HEK293 (cell line): ENCODE measurements at regions not wholly inside any gene's neighbourhood (a gene's known extent, or its start where the extent isn't known, plus 50 kb on each side); places are given as distances from the start of the nearest gene placed in this dataset.

Experiments
- CTCF ChIA-PET: fragments of 350-600 bp; formaldehyde crosslinking; extraction: SDS; loops from one replicate; lab custom pipeline; 2021; ENCODE audit warnings: antibody characterized with exemption; lab: Yijun Ruan, JAX
- POLR2A ChIA-PET: fragments of 300-600 bp; formaldehyde crosslinking; extraction: SDS; loops from one replicate; lab custom pipeline; 2020; ENCODE audit warnings: antibody characterized with exemption, inconsistent platforms; lab: Yijun Ruan, JAX
- H3K27ac ChIP-seq: fragments of 200-500 bp; sonication (Bioruptor generic); 2 replicates; pipeline ENCODE4 v1.5.1; 2014; ENCODE audit warnings: low read depth, low read length, control low read depth, inconsistent platforms; ENCODE audit errors: extremely low read depth
- H3K36me3 ChIP-seq, 2 experiments: fragments of 200-500 bp in 1 of 2; sonication (Bioruptor generic) in 1 of 2; 1 replicate in 1 of 2; 2 replicates in 1 of 2; pipeline ENCODE4 v1.5.1; 2014 to 2017; ENCODE audit warnings: inconsistent platforms in 2 of 2, low read length in 2 of 2; ENCODE audit not compliant: control insufficient read depth in 2 of 2, insufficient read depth in 1 of 2
- H3K4me1 ChIP-seq: fragments of 200-500 bp; sonication (Bioruptor generic); 2 replicates; pipeline ENCODE4 v1.5.1; 2014; ENCODE audit warnings: mild to moderate bottlenecking, low read length, inconsistent platforms; ENCODE audit not compliant: control insufficient read depth, insufficient read depth
- H3K4me3 ChIP-seq: 2 replicates; pipeline ENCODE4 v1.5.1; 2011; ENCODE audit warnings: low read depth, mild to moderate bottlenecking, control low read depth, low read length, moderate library complexity
- H3K9me3 ChIP-seq: fragments of 200-500 bp; sonication (Bioruptor generic); 2 replicates; pipeline ENCODE4 v1.5.1; 2014; ENCODE audit warnings: low read depth, low read length, inconsistent platforms; ENCODE audit not compliant: control insufficient read depth, insufficient read depth
- BCL11B ChIP-seq: fragments of 450-650 bp; formaldehyde crosslinking; IDR thresholded peaks from 2 replicates; pipeline ENCODE4 v1.5.1; 2016; ENCODE audit warnings: low read depth, missing biosample characterization, missing genetic modification characterization
- GFI1B ChIP-seq: fragments of 450-650 bp; formaldehyde crosslinking; IDR thresholded peaks from 2 replicates; pipeline ENCODE4 v1.5.1; 2016; ENCODE audit warnings: missing biosample characterization, missing genetic modification characterization
- HOXC10 ChIP-seq: sonication (generic); formaldehyde crosslinking; IDR thresholded peaks from 2 replicates; pipeline ENCODE4 v1.8.1; 2023; ENCODE audit warnings: mild to moderate bottlenecking, missing genetic modification reagents
- IKZF3 ChIP-seq: fragments of 450-650 bp; IDR thresholded peaks from 2 replicates; pipeline ENCODE4 v1.5.0; 2018; ENCODE audit warnings: missing biosample characterization, mild to moderate bottlenecking, missing genetic modification characterization, moderate library complexity
- MZF1 ChIP-seq: fragments of 450-650 bp; formaldehyde crosslinking; IDR thresholded peaks from 2 replicates; pipeline ENCODE4 v1.5.1; 2017; ENCODE audit warnings: missing biosample characterization, missing genetic modification characterization, borderline replicate concordance
- PBX3 ChIP-seq: sonication (generic); formaldehyde crosslinking; IDR thresholded peaks from 2 replicates; pipeline ENCODE4 v1.8.1; 2022; ENCODE audit warnings: mild to moderate bottlenecking, moderate library complexity, missing genetic modification reagents
- PRDM2 ChIP-seq: fragments of 450-650 bp; formaldehyde crosslinking; IDR thresholded peaks from 2 replicates; pipeline ENCODE4 v1.5.1; 2016; ENCODE audit warnings: missing biosample characterization, missing genetic modification characterization, borderline replicate concordance
- RBAK ChIP-seq: fragments of 450-650 bp; formaldehyde crosslinking; IDR thresholded peaks from 2 replicates; pipeline ENCODE4 v1.5.1; 2016; ENCODE audit warnings: missing biosample characterization, missing genetic modification characterization
- YY1 ChIP-seq: fragments of 450-650 bp; formaldehyde crosslinking; IDR thresholded peaks from 2 replicates; pipeline ENCODE4 v1.5.1; 2018; ENCODE audit warnings: missing biosample characterization, missing genetic modification characterization
- ZBTB8A ChIP-seq: fragments of 450-650 bp; formaldehyde crosslinking; IDR thresholded peaks from 2 replicates; pipeline ENCODE4 v1.5.1; 2016; ENCODE audit warnings: missing biosample characterization, missing genetic modification characterization
- ZFP37 ChIP-seq: fragments of 450-650 bp; formaldehyde crosslinking; IDR thresholded peaks from 2 replicates; pipeline ENCODE4 v1.5.1; 2016; ENCODE audit warnings: missing biosample characterization, missing genetic modification characterization
- ZNF146 ChIP-seq: fragments of 450-650 bp; formaldehyde crosslinking; IDR thresholded peaks from 2 replicates; pipeline ENCODE4 v1.5.1; 2016; ENCODE audit warnings: missing biosample characterization, missing genetic modification characterization
- ZNF19 ChIP-seq: fragments of 450-650 bp; formaldehyde crosslinking; IDR thresholded peaks from 2 replicates; pipeline ENCODE4; 2016; ENCODE audit warnings: missing biosample characterization, missing genetic modification characterization, low read depth
- ZNF214 ChIP-seq: fragments of 450-650 bp; formaldehyde crosslinking; IDR thresholded peaks from 2 replicates; pipeline ENCODE4 v1.5.1; 2017; ENCODE audit warnings: missing biosample characterization, mild to moderate bottlenecking, missing genetic modification characterization, borderline replicate concordance
- ZNF23 ChIP-seq: fragments of 450-650 bp; formaldehyde crosslinking; IDR thresholded peaks from 2 replicates; pipeline ENCODE4 v1.5.1; 2016; ENCODE audit warnings: missing biosample characterization, missing genetic modification characterization, borderline replicate concordance
- ZNF239 ChIP-seq: fragments of 450-650 bp; formaldehyde crosslinking; IDR thresholded peaks from 2 replicates; pipeline ENCODE4 v1.5.1; 2016; ENCODE audit warnings: missing biosample characterization, missing genetic modification characterization
- ZNF335 ChIP-seq: fragments of 450-650 bp; formaldehyde crosslinking; conservative IDR thresholded peaks from 2 replicates; pipeline ENCODE4 v1.5.1; 2016; ENCODE audit warnings: missing biosample characterization, missing genetic modification characterization
- ZNF391 ChIP-seq: fragments of 450-650 bp; formaldehyde crosslinking; IDR thresholded peaks from 2 replicates; pipeline ENCODE4 v1.5.1; 2016; ENCODE audit warnings: low read depth, missing biosample characterization, missing genetic modification characterization, borderline replicate concordance
- ZNF449 ChIP-seq: fragments of 450-650 bp; formaldehyde crosslinking; IDR thresholded peaks from 2 replicates; pipeline ENCODE4 v1.5.1; 2017; ENCODE audit warnings: missing biosample characterization, mild to moderate bottlenecking, missing genetic modification characterization, moderate library complexity
- ZNF48 ChIP-seq: fragments of 450-650 bp; formaldehyde crosslinking; IDR thresholded peaks from 2 replicates; pipeline ENCODE4 v1.5.1; 2016; ENCODE audit warnings: missing biosample characterization, missing genetic modification characterization
- ZNF488 ChIP-seq: fragments of 450-650 bp; formaldehyde crosslinking; IDR thresholded peaks from 2 replicates; pipeline ENCODE4 v1.5.1; 2016; ENCODE audit warnings: missing biosample characterization, missing genetic modification characterization
- ZNF529 ChIP-seq: fragments of 450-650 bp; formaldehyde crosslinking; IDR thresholded peaks from 2 replicates; pipeline ENCODE4 v1.5.1; 2017; ENCODE audit warnings: missing genetic modification characterization, missing biosample characterization; ENCODE audit not compliant: insufficient replicate concordance
- ZNF623 ChIP-seq: fragments of 450-650 bp; formaldehyde crosslinking; IDR thresholded peaks from 2 replicates; pipeline ENCODE4 v1.5.1; 2016; ENCODE audit warnings: missing biosample characterization, missing genetic modification characterization
- ZNF626 ChIP-seq: fragments of 450-650 bp; sonication (Bioruptor Pico); formaldehyde crosslinking; IDR thresholded peaks from 2 replicates; pipeline ENCODE4 v1.5.1; 2018; ENCODE audit warnings: missing biosample characterization, missing genetic modification characterization, inconsistent platforms
- ZNF660 ChIP-seq: fragments of 450-650 bp; IDR thresholded peaks from 2 replicates; pipeline ENCODE4 v1.5.1; 2018; ENCODE audit warnings: missing biosample characterization, mild to moderate bottlenecking, missing genetic modification characterization
- ZNF843 ChIP-seq: fragments of 450-650 bp; formaldehyde crosslinking; IDR thresholded peaks from 2 replicates; pipeline ENCODE4 v1.5.1; 2016; ENCODE audit warnings: missing biosample characterization, missing genetic modification characterization

GRCh38 chr5:164350236-164350635 is 844.8 kb downstream of the MAT2B start:
- TF ChIP-seq ZNF623 (tag by site-specific recombination) = no peak
- TF ChIP-seq GFI1B (tag by site-specific recombination) = no peak
- TF ChIP-seq ZNF19 (tag by site-specific recombination) = no peak
- TF ChIP-seq ZBTB8A (tag by site-specific recombination) = no peak
- no peak for TF ChIP-seq ZNF488 (tag by site-specific recombination)
- TF ChIP-seq ZFP37 (tag by site-specific recombination) = no peak
- TF ChIP-seq IKZF3 (tag by site-specific recombination) = no peak
- no peak for TF ChIP-seq YY1
- no peak for TF ChIP-seq ZNF391 (tag by site-specific recombination)
- TF ChIP-seq ZNF529 (tag by site-specific recombination) = no peak
- TF ChIP-seq ZNF23 (tag by site-specific recombination) = no peak
- TF ChIP-seq HOXC10 (CRISPR knock-in tag) = no peak
- TF ChIP-seq PRDM2 (tag by site-specific recombination) = no peak
- POLR2A ChIA-PET = no interaction called here
- H3K36me3 ChIP-seq = no peaks in the 10 kb centered on the region
- H3K27ac ChIP-seq = no peak overlapping the region
- CTCF ChIA-PET = no interaction called here
- no peaks in the 10 kb centered on the region; the same call in 1 of the 2 replicates for H3K4me1 ChIP-seq
- H3K9me3 ChIP-seq = no peaks in the 10 kb centered on the region
- no peak overlapping the region for H3K4me3 ChIP-seq

GRCh38 chr5:164351245-164351834 is 845.9 kb downstream of the MAT2B start:
- Histone ChIP-seq H3K27ac (no peak overlapping the region), H3K9me3 (no peaks in the 10 kb centered on the region), H3K4me1 (no peaks in the 10 kb centered on the region; the same call in 1 of the 2 replicates), H3K4me3 (no peak overlapping the region), H3K36me3 (no peaks in the 10 kb centered on the region)
- ChIA-PET CTCF (interaction anchor here (0.5 kb wide), 1 partner anchor 120 kb away, joined by 3 read pairs; no protein-coding TSS in a partner anchor), POLR2A (no interaction called here)
- TF ChIP-seq PBX3 (CRISPR knock-in tag) (no peak), ZNF48 (tag by site-specific recombination) (no peak), ZNF660 (tag by site-specific recombination) (no peak), MZF1 (no peak), ZNF626 (no peak), ZNF239 (no peak), ZNF843 (tag by site-specific recombination) (no peak), ZNF529 (tag by site-specific recombination) (no peak), BCL11B (tag by site-specific recombination) (no peak), ZNF146 (tag by site-specific recombination) (no peak), ZNF335 (tag by site-specific recombination) (no peak), ZNF214 (no peak), RBAK (tag by site-specific recombination) (no peak), ZNF449 (tag by site-specific recombination) (no peak)
